NB4 (cell line): ENCODE measurements at regions not wholly inside any gene's neighbourhood (a gene's known extent, or its start where the extent isn't known, plus 50 kb on each side); places are given as distances from the start of the nearest gene placed in this dataset.
"Not testable (repeated sequence)": the region's sequence is repeated elsewhere in the genome, so short reads cannot be mapped to it uniquely, and the experiment has no call there.

Experiments used
- DNase-seq: peaks from one replicate; pipeline ENCODE4 v3.0.0; 2010; ENCODE audit warnings: low read depth
- H3K4me3 ChIP-seq: one replicate; pipeline ENCODE4 v1.5.1; 2011; ENCODE audit warnings: mild to moderate bottlenecking, low read depth, low read length, moderate library complexity
- MYC ChIP-seq: IDR thresholded peaks from 2 replicates; pipeline ENCODE4 v1.6.1; 2011; ENCODE audit warnings: low read depth, low read length
- POLR2A ChIP-seq: IDR thresholded peaks from 2 replicates; pipeline ENCODE4 v1.6.1; 2011; ENCODE audit warnings: mild to moderate bottlenecking; ENCODE audit not compliant: insufficient read length; ENCODE audit errors: extremely low read depth
- TF ChIP-seq, protein P1 (sequence below): IDR thresholded peaks from 2 replicates; pipeline ENCODE4 v1.6.1; 2011; ENCODE audit warnings: low read depth, low read length
- TF ChIP-seq, protein P2 (sequence below): IDR thresholded peaks from one replicate; pipeline ENCODE4 v1.5.1; 2012; ENCODE audit warnings: low read depth, low read length

DNA sequence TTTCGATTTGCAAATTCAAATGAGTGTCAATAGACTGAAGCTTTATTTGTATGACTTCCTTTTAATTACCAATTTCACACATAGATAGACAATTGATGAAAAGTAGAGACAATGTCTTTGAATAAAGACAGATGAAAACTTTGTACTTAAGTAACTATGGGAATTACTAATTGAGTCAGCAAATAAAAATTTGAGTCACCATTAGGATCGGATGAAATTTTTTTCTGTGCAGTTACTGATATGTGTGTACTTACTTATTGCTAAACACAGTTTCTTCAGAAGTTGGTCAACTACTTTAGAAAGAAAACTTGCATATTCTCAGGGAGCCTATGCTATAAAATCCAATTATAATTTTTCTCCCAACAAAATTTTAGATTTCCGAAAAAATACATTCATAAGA, 224.9 kb upstream of the SLC16A7 start:
- no peak for TF ChIP-seq MYC
- TF ChIP-seq, protein P1, sequence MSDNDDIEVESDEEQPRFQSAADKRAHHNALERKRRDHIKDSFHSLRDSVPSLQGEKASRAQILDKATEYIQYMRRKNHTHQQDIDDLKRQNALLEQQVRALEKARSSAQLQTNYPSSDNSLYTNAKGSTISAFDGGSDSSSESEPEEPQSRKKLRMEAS, result no peak
- no peak overlapping the region for H3K4me3 ChIP-seq
- no peak for DNase-seq

DNA sequence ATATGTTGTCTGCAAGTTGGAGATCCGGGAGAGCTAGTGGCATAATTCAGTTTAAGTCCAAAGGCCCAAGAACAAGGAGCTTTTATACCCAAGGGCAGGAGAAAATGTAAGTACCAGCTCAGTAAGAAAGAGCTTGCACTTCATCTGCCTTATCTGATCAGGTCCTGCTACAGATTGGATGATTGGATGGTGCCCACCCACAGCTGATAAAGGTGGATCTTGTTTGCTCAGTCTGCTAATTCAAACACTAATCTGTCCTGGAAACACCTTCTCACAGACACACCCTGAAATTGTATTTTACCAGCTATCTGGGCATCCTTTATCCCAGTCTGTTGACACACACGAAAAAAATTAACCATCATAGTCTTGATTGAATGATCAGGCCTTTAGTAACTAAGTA, 230.7 kb upstream of the SLC16A7 start:
- no peak for DNase-seq
- TF ChIP-seq MYC, result no peak
- TF ChIP-seq, protein P1, result no peak
- TF ChIP-seq POLR2A, result no peak
- TF ChIP-seq, protein P2, sequence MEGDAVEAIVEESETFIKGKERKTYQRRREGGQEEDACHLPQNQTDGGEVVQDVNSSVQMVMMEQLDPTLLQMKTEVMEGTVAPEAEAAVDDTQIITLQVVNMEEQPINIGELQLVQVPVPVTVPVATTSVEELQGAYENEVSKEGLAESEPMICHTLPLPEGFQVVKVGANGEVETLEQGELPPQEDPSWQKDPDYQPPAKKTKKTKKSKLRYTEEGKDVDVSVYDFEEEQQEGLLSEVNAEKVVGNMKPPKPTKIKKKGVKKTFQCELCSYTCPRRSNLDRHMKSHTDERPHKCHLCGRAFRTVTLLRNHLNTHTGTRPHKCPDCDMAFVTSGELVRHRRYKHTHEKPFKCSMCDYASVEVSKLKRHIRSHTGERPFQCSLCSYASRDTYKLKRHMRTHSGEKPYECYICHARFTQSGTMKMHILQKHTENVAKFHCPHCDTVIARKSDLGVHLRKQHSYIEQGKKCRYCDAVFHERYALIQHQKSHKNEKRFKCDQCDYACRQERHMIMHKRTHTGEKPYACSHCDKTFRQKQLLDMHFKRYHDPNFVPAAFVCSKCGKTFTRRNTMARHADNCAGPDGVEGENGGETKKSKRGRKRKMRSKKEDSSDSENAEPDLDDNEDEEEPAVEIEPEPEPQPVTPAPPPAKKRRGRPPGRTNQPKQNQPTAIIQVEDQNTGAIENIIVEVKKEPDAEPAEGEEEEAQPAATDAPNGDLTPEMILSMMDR, result no peak
- H3K4me3 ChIP-seq, result no peak overlapping the region

DNA sequence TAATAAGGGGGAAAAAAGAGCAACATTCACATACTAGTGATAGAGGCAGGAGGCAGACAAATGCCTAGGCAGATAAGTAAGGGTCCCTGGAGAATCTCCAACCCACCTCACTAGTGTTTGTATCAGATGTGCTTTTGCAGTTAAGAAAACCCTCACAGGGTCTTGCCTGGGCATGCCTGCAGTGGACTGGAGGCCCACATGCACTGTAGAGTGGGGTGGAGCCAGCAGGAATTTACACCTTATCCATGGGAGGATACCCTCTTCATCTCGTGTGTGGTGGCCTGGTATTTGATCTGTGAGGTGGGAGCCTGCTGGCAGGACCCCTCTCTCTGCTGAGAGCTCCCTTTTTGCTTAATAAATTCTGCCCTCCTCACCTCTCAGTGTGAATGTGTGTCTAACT, 238.0 kb upstream of the SLC16A7 start:
- TF ChIP-seq, protein P1, result no peak
- no peak for TF ChIP-seq POLR2A
- TF ChIP-seq, protein P2, result no peak
- no peak for TF ChIP-seq MYC
- no peak for DNase-seq
- no peak overlapping the region for H3K4me3 ChIP-seq

DNA sequence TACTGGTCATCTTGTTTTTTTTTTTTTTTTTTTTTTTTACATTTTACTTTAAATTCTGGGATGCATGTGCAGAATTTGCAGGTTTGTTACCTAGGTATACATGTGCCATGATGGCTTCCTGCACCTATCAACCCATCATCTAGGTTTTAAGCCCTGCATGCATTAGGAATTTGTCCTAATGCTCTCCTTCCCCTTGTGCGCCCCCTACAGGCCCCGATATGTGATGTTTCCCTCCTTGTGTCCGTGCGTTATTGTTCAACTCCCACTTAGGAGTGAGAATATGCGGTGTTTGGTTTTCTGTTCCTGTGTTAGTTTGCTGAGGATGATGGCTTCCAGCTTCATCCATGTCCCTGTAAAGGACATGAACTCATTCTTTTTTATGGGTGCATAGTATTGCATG, 249.6 kb upstream of the SLC16A7 start:
- TF ChIP-seq, protein P2, result peak; percentile 53
- DNase-seq, result peak; percentile 34

DNA sequence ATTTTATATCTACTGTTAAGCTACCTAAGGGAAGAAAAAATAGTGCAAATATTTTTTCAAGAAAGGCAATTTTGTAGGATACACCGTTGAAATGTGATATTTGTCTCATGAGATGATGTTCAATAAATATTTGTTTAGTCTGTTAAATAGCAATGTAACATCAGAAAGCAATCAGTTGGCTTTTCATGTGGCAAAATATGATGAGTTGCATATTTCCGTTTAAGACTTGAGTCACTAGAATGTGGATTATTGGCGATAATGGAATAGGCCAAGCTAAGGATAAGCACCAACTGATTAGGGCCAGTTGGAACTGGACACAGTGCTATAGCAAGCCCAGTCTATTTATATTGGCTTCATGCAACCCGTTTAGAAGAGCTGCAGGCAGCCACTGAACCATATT, 250.4 kb upstream of the SLC16A7 start:
- TF ChIP-seq MYC (no peak), POLR2A (no peak)
- TF ChIP-seq, protein P1, result no peak
- TF ChIP-seq, protein P2, result no peak
- no peak for DNase-seq
- no peak overlapping the region for H3K4me3 ChIP-seq

More for the DNA sequence above, 249.6 kb upstream of the SLC16A7 start:
- H3K4me3 ChIP-seq, result not testable (repeated sequence)

DNA sequence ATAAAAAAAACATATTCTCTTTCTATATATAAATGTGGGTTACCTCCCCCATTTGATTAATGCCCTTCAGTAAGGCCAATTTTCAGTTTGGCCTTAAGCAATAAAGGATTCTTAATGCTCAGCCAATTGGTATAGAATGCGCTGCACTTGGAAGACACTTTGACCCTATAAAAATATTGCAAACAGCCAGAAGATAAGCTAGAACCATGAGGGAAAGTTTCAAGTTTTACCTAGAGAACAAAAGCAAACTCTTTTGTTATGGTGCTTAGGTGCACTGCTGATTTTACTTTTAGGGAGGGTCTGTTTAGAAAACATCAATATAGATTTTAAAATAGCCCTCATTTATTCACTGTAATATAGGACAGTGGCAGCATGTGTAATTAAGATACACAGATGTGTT, 251.6 kb upstream of the SLC16A7 start:
- no peak for DNase-seq
- H3K4me3 ChIP-seq, result no peak overlapping the region
- TF ChIP-seq, protein P2, result no peak
- TF ChIP-seq, protein P1, result no peak
- no peak for TF ChIP-seq MYC
- no peak for TF ChIP-seq POLR2A
